DMS153 treated with DMSO at 0.1 percent for 48 hours (cell line): ENCODE measurements at regions not wholly inside any gene's neighbourhood (a gene's known extent, or its start where the extent isn't known, plus 50 kb on each side); places are given as distances from the start of the nearest gene placed in this dataset.
"Not testable (repeated sequence)": the region's sequence is repeated elsewhere in the genome, so short reads cannot be mapped to it uniquely, and the experiment has no call there.

Experiments used
- DNase-seq: peaks from one replicate; lab custom pipeline; 2025; ENCODE audit not compliant: unreplicated experiment; lab: John Stamatoyannopoulos, UW

GRCh38 chr5:106399391-106399790 lies 1271.3 kb downstream of the EFNA5 start:
- DNase-seq: no peak

GRCh38 chr5:106397700-106398099 lies 1273.0 kb downstream of the EFNA5 start:
- DNase-seq: no peak

GRCh38 chr5:106393276-106393675 lies 1277.5 kb downstream of the EFNA5 start:
- no peak for DNase-seq

- no peak for DNase-seq
Observed at GRCh38 chr5:106392766-106393165, 1278.0 kb downstream of the EFNA5 start.

- not testable (repeated sequence) for DNase-seq
Observed at GRCh38 chr5:106387767-106388166, 1283.0 kb downstream of the EFNA5 start.

GRCh38 chr5:106386287-106386686 lies 1284.5 kb downstream of the EFNA5 start:
- no peak for DNase-seq

- DNase-seq: no peak
Observed at GRCh38 chr5:106380736-106381135, 1290.0 kb downstream of the EFNA5 start.

GRCh38 chr5:106376522-106376921 lies 1294.2 kb downstream of the EFNA5 start:
- DNase-seq: no peak

- DNase-seq: no peak
Observed at GRCh38 chr5:106374956-106375355, 1295.8 kb downstream of the EFNA5 start.

GRCh38 chr5:106368021-106368420 lies 1302.7 kb downstream of the EFNA5 start:
- no peak for DNase-seq

GRCh38 chr5:106367281-106367680 lies 1303.5 kb downstream of the EFNA5 start:
- DNase-seq: no peak

- no peak for DNase-seq
Observed at GRCh38 chr5:106363578-106363977, 1307.2 kb downstream of the EFNA5 start.

- no peak for DNase-seq
Observed at GRCh38 chr5:106361905-106362304, 1308.8 kb downstream of the EFNA5 start.

- no peak for DNase-seq
Observed at GRCh38 chr5:106331415-106331814, 1339.3 kb downstream of the EFNA5 start.

- DNase-seq: no peak
Observed at GRCh38 chr5:106324356-106324755, 1346.4 kb downstream of the EFNA5 start.

GRCh38 chr5:106321242-106321641 lies 1349.5 kb downstream of the EFNA5 start:
- no peak for DNase-seq

- no peak for DNase-seq
Observed at GRCh38 chr5:106314221-106314824, 1356.4 kb downstream of the EFNA5 start.

GRCh38 chr5:106312360-106312759 lies 1358.4 kb downstream of the EFNA5 start:
- DNase-seq: no peak

- DNase-seq: no peak
Observed at GRCh38 chr5:106311230-106311915, 1359.4 kb downstream of the EFNA5 start.

- no peak for DNase-seq
Observed at GRCh38 chr5:106307265-106307664, 1363.5 kb downstream of the EFNA5 start.

- no peak for DNase-seq
Observed at GRCh38 chr5:106306313-106307028, 1364.3 kb downstream of the EFNA5 start.

- DNase-seq: no peak
Observed at GRCh38 chr5:106303911-106304310, 1366.8 kb downstream of the EFNA5 start.
